GM10847 (cell line): ENCODE measurements at regions not wholly inside any gene's neighbourhood (a gene's known extent, or its start where the extent isn't known, plus 50 kb on each side); places are given as distances from the start of the nearest gene placed in this dataset.

Experiments
- POLR2A ChIP-seq: IDR thresholded peaks from 2 replicates; pipeline ENCODE4 v1.6.1; 2011; ENCODE audit not compliant: insufficient read length; ENCODE audit errors: extremely low read depth

DNA sequence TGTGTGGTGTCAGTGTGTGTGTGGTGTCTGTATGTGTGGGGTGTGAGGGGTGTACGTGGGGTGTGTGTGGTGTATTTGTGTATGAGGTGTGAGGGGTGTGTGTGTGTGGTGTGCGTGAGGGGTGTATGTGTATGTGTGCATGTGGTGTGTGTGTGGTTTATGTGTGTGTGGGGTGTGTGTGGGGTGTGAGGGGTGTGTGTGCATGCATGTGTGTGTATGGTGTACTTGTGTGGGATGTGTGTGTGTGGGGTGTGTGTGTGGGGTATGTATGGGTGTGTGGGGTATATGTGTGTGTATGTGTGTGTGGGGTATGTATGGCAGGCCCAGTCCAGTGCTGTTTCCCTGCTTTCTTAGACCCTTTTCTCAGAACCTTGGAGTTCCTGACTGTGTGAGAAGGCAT lies 83.3 kb downstream of the PTTG1 start:
- no peak for TF ChIP-seq POLR2A

DNA sequence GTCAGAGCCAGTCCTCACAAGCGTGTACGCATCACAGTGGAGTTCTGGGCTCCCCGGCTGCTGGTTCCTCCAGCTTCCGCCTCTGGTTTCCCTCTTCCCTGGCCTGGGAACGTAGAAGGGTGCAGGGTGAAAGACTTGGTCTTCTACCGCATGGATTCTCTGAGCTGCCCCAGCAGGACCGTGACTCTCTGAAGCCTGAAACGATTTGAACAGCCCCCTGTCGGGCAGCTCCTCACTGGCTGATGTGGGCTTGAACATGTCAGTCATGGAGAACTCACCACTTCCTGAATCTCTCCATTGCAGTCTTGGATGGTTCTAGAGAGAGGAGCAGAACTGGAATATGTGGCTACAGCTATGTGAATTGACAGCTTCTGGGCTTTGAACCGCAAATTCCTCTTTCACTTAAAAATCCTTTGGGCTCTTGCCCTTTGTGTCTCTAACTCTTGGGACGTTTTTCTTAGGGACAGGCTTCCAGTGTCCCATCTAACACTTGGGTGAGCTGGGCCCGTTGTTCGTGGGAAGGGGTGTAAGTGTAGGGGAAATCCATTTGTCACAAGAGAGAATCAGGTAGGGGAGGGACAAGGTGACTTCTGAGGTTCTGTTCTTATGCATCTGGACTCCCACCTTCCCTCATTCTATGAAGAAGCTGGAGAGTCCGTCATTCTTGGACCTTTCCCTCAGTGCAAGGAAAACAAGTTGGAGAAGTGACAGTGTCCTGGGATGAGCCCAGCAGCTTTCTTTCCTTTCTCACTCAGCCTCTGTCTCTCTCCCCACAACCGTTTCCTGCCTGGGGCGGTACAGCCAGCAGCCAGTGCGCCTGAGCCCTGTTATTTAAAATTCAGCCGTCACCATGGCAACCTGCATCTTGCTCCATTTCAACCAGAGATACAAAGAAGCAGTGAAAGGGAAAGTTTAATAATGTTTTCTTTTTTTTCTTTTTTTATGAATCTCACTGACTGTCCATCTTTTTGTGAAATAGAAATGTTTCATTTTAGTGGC lies 84.7 kb downstream of the PTTG1 start:
- no peak for TF ChIP-seq POLR2A

DNA sequence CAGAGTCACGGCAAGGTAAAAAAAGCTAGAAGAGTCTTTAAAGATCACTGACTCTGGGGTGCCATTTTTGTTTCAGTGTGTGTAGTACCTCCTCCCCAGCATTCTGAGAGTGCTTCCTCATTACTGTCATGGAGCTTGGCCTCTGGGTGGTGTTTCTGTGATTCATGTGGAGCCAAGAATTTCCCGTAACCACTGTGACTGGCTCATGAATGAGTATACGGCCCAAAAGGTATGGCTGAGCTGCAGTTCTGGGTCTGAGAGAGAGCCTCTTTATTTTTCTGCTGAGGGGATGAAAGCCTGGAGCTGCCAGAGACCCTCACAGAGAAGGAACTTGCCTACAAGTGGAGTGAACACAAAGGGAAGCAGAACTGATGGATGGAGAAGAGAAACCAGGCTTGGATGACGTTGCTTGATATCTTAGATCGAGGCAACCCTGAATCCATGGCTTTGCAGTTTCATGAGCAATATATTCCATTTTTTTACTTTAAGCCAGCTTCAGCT lies 85.6 kb downstream of the PTTG1 start:
- TF ChIP-seq POLR2A: no peak

DNA sequence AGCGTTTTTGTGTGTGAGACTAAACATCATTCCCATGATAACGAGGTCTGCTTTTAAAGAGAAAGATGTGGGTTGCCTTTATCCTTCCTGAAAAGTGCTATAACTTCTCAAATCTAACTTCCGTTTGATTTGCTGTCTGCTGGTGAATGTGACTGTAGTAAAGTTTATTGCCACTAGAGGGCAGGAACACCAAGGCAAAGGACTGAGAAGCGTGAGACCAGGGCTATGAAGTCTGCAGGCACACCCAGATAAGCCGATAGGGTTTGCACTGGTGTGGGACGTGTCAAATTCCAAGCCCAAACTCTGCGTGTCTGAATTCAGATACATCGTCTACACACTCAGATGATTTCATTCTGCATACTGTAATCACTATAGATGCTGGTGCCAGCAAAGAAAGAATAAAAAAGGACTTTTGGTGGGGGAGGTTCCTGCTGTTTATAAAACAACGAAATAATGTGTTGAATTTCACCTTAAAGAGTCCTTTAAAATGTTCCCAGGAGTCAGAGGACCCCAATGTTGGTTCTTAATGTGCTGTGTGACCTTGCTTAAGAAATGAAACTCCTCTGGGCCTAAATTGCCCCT lies 87.2 kb downstream of the PTTG1 start:
- TF ChIP-seq POLR2A: no peak

DNA sequence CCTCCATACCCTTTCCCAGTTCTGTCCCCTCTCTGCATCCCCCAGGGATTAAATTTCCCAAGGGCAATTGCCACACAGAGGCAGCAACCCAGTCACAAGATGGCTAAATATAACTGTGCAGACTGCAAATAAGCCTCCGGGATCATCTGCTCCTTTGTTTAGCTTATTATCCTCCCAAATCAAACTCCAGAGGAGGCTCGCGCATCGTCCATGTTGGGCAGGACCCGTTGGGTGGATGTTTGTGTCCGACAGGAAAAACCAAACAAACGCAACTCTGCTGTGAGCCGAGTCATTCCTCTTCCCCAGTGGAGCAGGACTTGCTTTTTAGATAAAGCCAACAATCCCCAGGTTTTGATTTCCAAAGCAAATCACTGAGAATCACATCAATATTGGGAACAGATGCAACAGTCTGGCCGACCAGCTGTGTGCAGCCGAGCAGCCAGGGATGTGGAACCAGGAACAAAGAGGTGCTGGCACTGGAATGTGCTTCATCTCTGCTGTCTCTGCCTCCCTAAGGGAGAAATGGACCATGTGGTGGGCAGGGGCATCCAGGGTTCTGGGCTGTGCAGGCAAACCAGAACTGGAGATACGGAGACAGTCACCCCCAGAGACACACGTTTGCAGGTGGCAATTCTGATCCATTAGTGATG lies 89.8 kb downstream of the PTTG1 start:
- no peak for TF ChIP-seq POLR2A
